ENCODE measurements at regions not wholly inside any gene's neighbourhood (a gene's known extent, or its start where the extent isn't known, plus 50 kb on each side); places are given as distances from the start of the nearest gene placed in this dataset.
"Not testable (repeated sequence)": the region's sequence is repeated elsewhere in the genome, so short reads cannot be mapped to it uniquely, and the experiment has no call there.

GRCh38 chr14:105774001-105774400 lies 247.6 kb downstream of the TMEM121 start:
- Histone ChIP-seq H3K9me3 (peaks cover 11% of the 10 kb centered on the region), H3K27me3 (no peaks in the 10 kb centered on the region), H3K36me3 (no peaks in the 10 kb centered on the region), H3K4me3 (no peak overlapping the region), H3K27ac (no peak overlapping the region), H3K4me1 (no peaks in the 10 kb centered on the region)
- no peak for TF ChIP-seq CTCF (IDR thresholded peaks at IDR 0.05)
- DNase-seq (ENCODE audit: low spot score in 2 of 2): no peak
- 74% methylated on average over 3 of the region's 3 CpGs for WGBS

GRCh38 chr14:105774585-105775348 lies 248.4 kb downstream of the TMEM121 start:
- not testable (repeated sequence) for H3K27ac ChIP-seq; H3K4me1 ChIP-seq; H3K36me3 ChIP-seq; H3K27me3 ChIP-seq; DNase-seq (ENCODE audit: low spot score in 2 of 2); H3K4me3 ChIP-seq
- H3K9me3 ChIP-seq: peaks cover 11% of the 10 kb centered on the region
- WGBS: 58% methylated on average over 13 of the region's 20 CpGs

GRCh38 chr14:105775349-105775923 lies 249.1 kb downstream of the TMEM121 start:
- WGBS: 62% methylated on average over 10 of the region's 17 CpGs
- not testable (repeated sequence) for DNase-seq (ENCODE audit: low spot score in 2 of 2); H3K4me3 ChIP-seq; H3K27me3 ChIP-seq; H3K27ac ChIP-seq; H3K36me3 ChIP-seq; H3K4me1 ChIP-seq
- H3K9me3 ChIP-seq: peaks cover 14% of the 10 kb centered on the region

GRCh38 chr14:105776112-105776511 lies 249.7 kb downstream of the TMEM121 start:
- DNase-seq (ENCODE audit: low spot score in 2 of 2): not testable (repeated sequence)

GRCh38 chr14:105776924-105777323 lies 250.5 kb downstream of the TMEM121 start:
- no peak for TF ChIP-seq POLR2A (IDR thresholded peaks at IDR 0.05)
- TF ChIP-seq EP300 (IDR thresholded peaks at IDR 0.05): no peak
- TF ChIP-seq POLR2AphosphoS5 (IDR thresholded peaks at IDR 0.05): no peak
- no peak for TF ChIP-seq CTCF (IDR thresholded peaks at IDR 0.05)
- DNase-seq (ENCODE audit: low spot score in 2 of 2): no peak
- no peaks in the 10 kb centered on the region for H3K4me1 ChIP-seq
- H3K36me3 ChIP-seq: no peaks in the 10 kb centered on the region
- H3K9me3 ChIP-seq: peaks cover 19% of the 10 kb centered on the region
- H3K27me3 ChIP-seq: no peaks in the 10 kb centered on the region
- no peak overlapping the region for H3K27ac ChIP-seq
- H3K4me3 ChIP-seq: no peak overlapping the region
- 92% methylated on average over 2 of the region's 13 CpGs for WGBS

More at GRCh38 chr14:105776112-105776511, 249.7 kb downstream of the TMEM121 start:
- peaks cover 19% of the 10 kb centered on the region for H3K9me3 ChIP-seq
- not testable (repeated sequence) for H3K27ac ChIP-seq, H3K4me3 ChIP-seq, H3K4me1 ChIP-seq, H3K36me3 ChIP-seq, H3K27me3 ChIP-seq
- WGBS: no CpG with 5 or more reads among the region's 6 CpGs

- 66% methylated on average over 3 of the region's 3 CpGs for WGBS
- no peak overlapping the region for H3K27ac ChIP-seq
- no peaks in the 10 kb centered on the region for H3K4me1 ChIP-seq
- no peaks in the 10 kb centered on the region for H3K27me3 ChIP-seq
- no peak for TF ChIP-seq EP300 (IDR thresholded peaks at IDR 0.05)
- no peak for TF ChIP-seq POLR2A (IDR thresholded peaks at IDR 0.05)
- no peak for TF ChIP-seq CTCF (IDR thresholded peaks at IDR 0.05)
- no peak for TF ChIP-seq POLR2AphosphoS5 (IDR thresholded peaks at IDR 0.05)
- H3K36me3 ChIP-seq: no peaks in the 10 kb centered on the region
- no peak overlapping the region for H3K4me3 ChIP-seq
- H3K9me3 ChIP-seq: peaks cover 13% of the 10 kb centered on the region
- DNase-seq (ENCODE audit: low spot score in 2 of 2): no peak
Observed at GRCh38 chr14:105783707-105784106, 257.3 kb downstream of the TMEM121 start.

- Histone ChIP-seq H3K27me3 (peaks cover 3% of the 10 kb centered on the region), H3K4me3 (no peak overlapping the region), H3K9me3 (peaks cover 5% of the 10 kb centered on the region), H3K27ac (no peak overlapping the region), H3K36me3 (no peaks in the 10 kb centered on the region), H3K4me1 (no peaks in the 10 kb centered on the region)
- DNase-seq (ENCODE audit: low spot score in 2 of 2): no peak
- no peak for TF ChIP-seq CTCF (IDR thresholded peaks at IDR 0.05)
- no peak for TF ChIP-seq POLR2AphosphoS5 (IDR thresholded peaks at IDR 0.05)
- TF ChIP-seq EP300 (IDR thresholded peaks at IDR 0.05): no peak
- no peak for TF ChIP-seq POLR2A (IDR thresholded peaks at IDR 0.05)
- WGBS: 78% methylated on average over 4 of the region's 4 CpGs
Observed at GRCh38 chr14:105793836-105794235, 267.5 kb downstream of the TMEM121 start.
